ENCODE measurements at regions not wholly inside any gene's neighbourhood (a gene's known extent, or its start where the extent isn't known, plus 50 kb on each side); places are given as distances from the start of the nearest gene placed in this dataset.

DNA sequence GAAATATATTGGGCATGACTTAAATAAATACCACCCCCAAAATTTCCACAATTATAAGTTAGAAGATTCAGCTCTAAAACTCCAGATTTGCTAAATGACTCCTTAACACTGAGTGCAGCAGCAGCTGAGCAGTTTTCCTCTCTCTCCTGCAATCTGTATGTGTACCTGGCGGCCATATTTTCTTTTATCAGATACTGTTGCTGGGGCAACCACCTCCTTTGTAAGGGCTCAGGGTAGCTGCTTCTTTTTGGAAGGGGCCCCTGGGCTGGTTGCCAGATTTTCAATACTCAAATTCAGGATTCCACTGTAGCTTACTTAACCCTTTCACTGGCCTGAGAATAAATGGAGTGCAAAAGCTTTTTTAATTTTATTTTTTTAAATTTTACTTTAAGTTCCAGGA lies 197.0 kb downstream of the TAF11L14 start:
- no peaks in the 10 kb centered on the region for H3K9me3 ChIP-seq
- H3K27ac ChIP-seq, result no peak overlapping the region
- H3K4me1 ChIP-seq, result no peaks in the 10 kb centered on the region
- no peaks in the 10 kb centered on the region for H3K36me3 ChIP-seq
- in situ Hi-C loops (cut with MboI; ENCODE audit: low sequenced_read_pairs in 4 of 4) (no loop called here), intact Hi-C loops (cut with DNase I; ENCODE audit: low total_unique reads) (no loop called here)
- H3K27me3 ChIP-seq, result no peaks in the 10 kb centered on the region
- TF ChIP-seq POLR2A (IDR thresholded peaks at IDR 0.05), result no peak
- TF ChIP-seq, protein P1, sequence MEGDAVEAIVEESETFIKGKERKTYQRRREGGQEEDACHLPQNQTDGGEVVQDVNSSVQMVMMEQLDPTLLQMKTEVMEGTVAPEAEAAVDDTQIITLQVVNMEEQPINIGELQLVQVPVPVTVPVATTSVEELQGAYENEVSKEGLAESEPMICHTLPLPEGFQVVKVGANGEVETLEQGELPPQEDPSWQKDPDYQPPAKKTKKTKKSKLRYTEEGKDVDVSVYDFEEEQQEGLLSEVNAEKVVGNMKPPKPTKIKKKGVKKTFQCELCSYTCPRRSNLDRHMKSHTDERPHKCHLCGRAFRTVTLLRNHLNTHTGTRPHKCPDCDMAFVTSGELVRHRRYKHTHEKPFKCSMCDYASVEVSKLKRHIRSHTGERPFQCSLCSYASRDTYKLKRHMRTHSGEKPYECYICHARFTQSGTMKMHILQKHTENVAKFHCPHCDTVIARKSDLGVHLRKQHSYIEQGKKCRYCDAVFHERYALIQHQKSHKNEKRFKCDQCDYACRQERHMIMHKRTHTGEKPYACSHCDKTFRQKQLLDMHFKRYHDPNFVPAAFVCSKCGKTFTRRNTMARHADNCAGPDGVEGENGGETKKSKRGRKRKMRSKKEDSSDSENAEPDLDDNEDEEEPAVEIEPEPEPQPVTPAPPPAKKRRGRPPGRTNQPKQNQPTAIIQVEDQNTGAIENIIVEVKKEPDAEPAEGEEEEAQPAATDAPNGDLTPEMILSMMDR (IDR thresholded peaks at IDR 0.05 in 4 of 5, conservative IDR thresholded peaks at IDR 0.05 in 1 of 5), result no peak
- ATAC-seq (no peak), DNase-seq (no peak)
- no peak overlapping the region for H3K4me3 ChIP-seq

DNA sequence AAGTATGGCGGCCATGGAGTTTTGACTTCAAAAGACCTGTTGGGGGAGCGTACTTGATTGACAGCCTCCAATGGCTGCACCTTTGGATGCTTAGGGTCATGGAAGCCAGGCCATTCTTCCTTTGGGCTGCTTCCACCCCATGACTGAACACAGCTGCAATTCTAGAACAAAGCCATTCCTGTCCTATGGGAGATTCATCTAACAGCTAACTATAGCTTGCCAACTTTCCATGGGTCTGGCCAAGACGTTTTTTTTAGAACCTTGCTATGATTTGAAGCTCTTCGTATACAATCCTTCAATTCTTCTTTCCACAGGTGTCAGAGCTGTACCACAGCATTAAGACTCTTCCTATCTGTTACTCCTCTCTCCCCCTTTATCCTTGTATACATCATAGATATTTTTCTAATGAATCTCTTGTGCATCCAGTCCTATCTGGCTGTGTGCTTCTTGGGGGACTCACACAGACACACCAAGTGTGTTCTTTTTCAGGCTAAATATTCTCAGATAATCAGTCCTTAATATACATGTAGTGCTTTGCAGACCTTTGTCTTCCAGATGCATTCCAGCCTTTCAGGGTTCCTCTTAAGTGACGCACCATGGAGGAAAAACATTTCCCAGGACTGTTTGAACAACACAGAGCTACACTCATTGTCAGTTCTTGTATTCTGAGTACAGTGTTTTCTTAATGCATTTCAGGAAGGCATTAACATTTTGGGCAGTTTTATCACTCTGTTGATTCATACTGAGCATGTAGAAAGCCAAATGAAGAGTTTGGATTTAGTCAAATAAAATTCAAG lies 198.9 kb downstream of the TAF11L14 start:
- Histone ChIP-seq H3K4me3 (no peak overlapping the region), H3K9me3 (peaks cover 0 to 7% (median 0%) of the 10 kb centered on the region in 3 donors), H3K4me1 (no peaks in the 10 kb centered on the region), H3K27ac (no peak overlapping the region), H3K27me3 (no peaks in the 10 kb centered on the region), H3K36me3 (no peaks in the 10 kb centered on the region)
- TF ChIP-seq, protein P1 (IDR thresholded peaks at IDR 0.05 in 4 of 5, conservative IDR thresholded peaks at IDR 0.05 in 1 of 5), result no peak
- no peak for TF ChIP-seq POLR2A (IDR thresholded peaks at IDR 0.05)
- DNase-seq, result no peak
- in situ Hi-C loops (cut with MboI; ENCODE audit: low sequenced_read_pairs in 4 of 4), result no loop called here
- no peak for ATAC-seq
- intact Hi-C loops (cut with DNase I; ENCODE audit: low total_unique reads), result no loop called here

DNA sequence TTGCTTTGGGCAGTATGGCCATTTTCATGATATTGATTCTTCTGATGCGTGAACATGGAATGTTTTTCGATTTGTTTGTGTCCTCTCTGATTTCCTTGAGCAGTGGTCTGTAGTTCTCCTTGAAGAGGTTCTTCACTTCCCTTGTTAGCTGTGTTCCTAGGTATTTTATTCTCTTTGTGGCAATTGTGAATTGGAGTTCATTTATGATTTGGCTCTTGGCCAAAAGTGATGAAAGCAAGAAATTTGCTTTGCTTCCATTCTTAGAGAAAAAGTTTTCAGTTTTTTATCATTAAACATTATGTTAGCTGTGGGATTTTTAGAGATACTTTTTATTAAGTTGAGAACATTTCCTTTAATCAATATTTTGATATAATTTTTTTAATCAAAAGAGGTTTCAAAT lies 203.5 kb downstream of the TAF11L14 start:
- Histone ChIP-seq H3K36me3 (no peaks in the 10 kb centered on the region), H3K27ac (no peak overlapping the region), H3K4me3 (no peak overlapping the region), H3K9me3 (peaks cover 0 to 7% (median 0%) of the 10 kb centered on the region in 3 donors), H3K4me1 (no peaks in the 10 kb centered on the region), H3K27me3 (no peaks in the 10 kb centered on the region)
- intact Hi-C loops (cut with DNase I; ENCODE audit: low total_unique reads), result no loop called here
- DNase-seq, result no peak
- no peak for ATAC-seq
- in situ Hi-C loops (cut with MboI; ENCODE audit: low sequenced_read_pairs in 4 of 4), result no loop called here
- TF ChIP-seq, protein P1 (IDR thresholded peaks at IDR 0.05 in 4 of 5, conservative IDR thresholded peaks at IDR 0.05 in 1 of 5), result no peak
- TF ChIP-seq POLR2A (IDR thresholded peaks at IDR 0.05), result no peak

DNA sequence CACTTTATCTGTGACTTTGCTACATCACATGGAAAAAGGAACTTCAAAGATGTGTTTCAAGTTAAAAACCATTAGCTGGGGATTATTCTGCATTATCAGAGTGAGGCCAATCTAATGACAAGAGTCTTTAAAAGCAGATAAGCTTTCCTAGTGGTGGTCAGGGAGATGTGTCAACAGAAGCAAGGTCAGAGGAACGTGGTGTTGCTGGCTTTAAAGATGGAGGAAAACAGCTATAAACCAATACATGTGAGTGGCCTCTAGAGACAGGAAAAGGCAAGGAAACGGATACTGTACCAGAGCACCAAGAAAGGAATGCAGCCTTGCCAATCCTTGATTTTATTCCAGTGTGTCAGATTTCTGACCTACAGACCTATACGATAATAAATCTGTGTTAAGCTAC lies 204.2 kb downstream of the TAF11L14 start:
- Histone ChIP-seq H3K4me3 (no peak overlapping the region), H3K9me3 (peaks cover 0 to 7% (median 0%) of the 10 kb centered on the region in 3 donors), H3K27me3 (no peaks in the 10 kb centered on the region), H3K4me1 (no peaks in the 10 kb centered on the region), H3K27ac (no peak overlapping the region), H3K36me3 (no peaks in the 10 kb centered on the region)
- intact Hi-C loops (cut with DNase I; ENCODE audit: low total_unique reads) (no loop called here), in situ Hi-C loops (cut with MboI; ENCODE audit: low sequenced_read_pairs in 4 of 4) (no loop called here)
- DNase-seq, result no peak
- no peak for ATAC-seq
- no peak for TF ChIP-seq POLR2A (IDR thresholded peaks at IDR 0.05)
- TF ChIP-seq, protein P1 (IDR thresholded peaks at IDR 0.05 in 4 of 5, conservative IDR thresholded peaks at IDR 0.05 in 1 of 5), result no peak
